OCI-LY1 (cell line): ENCODE measurements at regions not wholly inside any gene's neighbourhood (a gene's known extent, or its start where the extent isn't known, plus 50 kb on each side); places are given as distances from the start of the nearest gene placed in this dataset.

Source experiments
- H2AFZ ChIP-seq: fragments of 200-600 bp; sonication (generic), shearing (Covaris generic); 2 replicates; pipeline ENCODE4 v1.6.0; 2014; ENCODE audit warnings: antibody characterized with exemption, mild to moderate bottlenecking, low read length
- H3F3A ChIP-seq: fragments of 200-600 bp; sonication (generic), shearing (Covaris generic); 2 replicates; pipeline ENCODE4 v1.6.0; 2014; ENCODE audit warnings: mild to moderate bottlenecking, antibody characterized with exemption, low read length, moderate library complexity; ENCODE audit not compliant: insufficient read depth
- H3K27ac ChIP-seq: fragments of 200-600 bp; sonication (generic); 2 replicates; pipeline ENCODE4 v1.5.1; 2014; ENCODE audit warnings: low read length, mixed run types, mild to moderate bottlenecking, low read depth; ENCODE audit not compliant: poor library complexity, severe bottlenecking
- H3K27me3 ChIP-seq: fragments of 200-600 bp; sonication (generic); 2 replicates; pipeline ENCODE4 v1.6.0; 2014; ENCODE audit warnings: antibody characterized with exemption, mild to moderate bottlenecking, low read length, moderate library complexity; ENCODE audit not compliant: insufficient read depth
- H3K36me3 ChIP-seq: fragments of 200-600 bp; sonication (generic); 2 replicates; pipeline ENCODE4 v1.6.1; 2014; ENCODE audit warnings: mild to moderate bottlenecking, antibody characterized with exemption, low read length, moderate library complexity, mixed read lengths; ENCODE audit not compliant: insufficient read depth
- H3K4me1 ChIP-seq: fragments of 200-600 bp; sonication (generic); 2 replicates; pipeline ENCODE4 v1.5.1; 2014; ENCODE audit warnings: mild to moderate bottlenecking, low read length, moderate library complexity; ENCODE audit not compliant: insufficient read depth, severe bottlenecking
- H3K4me2 ChIP-seq: fragments of 200-600 bp; sonication (generic), shearing (Covaris generic); 2 replicates; pipeline ENCODE4 v1.6.1; 2014; ENCODE audit warnings: low read length
- H3K4me3 ChIP-seq: fragments of 200-600 bp; sonication (generic); 2 replicates; pipeline ENCODE4 v1.5.1; 2014; ENCODE audit warnings: low read length, low read depth, mild to moderate bottlenecking, mixed read lengths; ENCODE audit not compliant: poor library complexity, severe bottlenecking
- H3K79me2 ChIP-seq: fragments of 200-600 bp; shearing (Covaris generic); 2 replicates; pipeline ENCODE4 v1.6.1; 2016; ENCODE audit warnings: mixed run types, low read length, mixed read lengths; ENCODE audit not compliant: insufficient read depth
- H3K9ac ChIP-seq: fragments of 200-600 bp; sonication (generic), shearing (Covaris generic); 2 replicates; pipeline ENCODE4 v1.6.1; 2014; ENCODE audit warnings: mild to moderate bottlenecking, low read length, mixed read lengths
- H3K9me2 ChIP-seq: fragments of 200-600 bp; sonication (generic), shearing (Covaris generic); 2 replicates; pipeline ENCODE4 v1.6.1; 2014; ENCODE audit warnings: low read depth, mild to moderate bottlenecking, low read length, mixed read lengths
- H3K9me3 ChIP-seq: fragments of 200-600 bp; shearing (Covaris generic); 2 replicates; pipeline ENCODE4 v1.6.1; 2014; ENCODE audit warnings: low read length, mixed read lengths
- H4K20me1 ChIP-seq: fragments of 200-600 bp; sonication (generic), shearing (Covaris generic); 2 replicates; pipeline ENCODE4 v1.6.0; 2016; ENCODE audit warnings: mild to moderate bottlenecking, low read length; ENCODE audit not compliant: insufficient read depth
- CTCF ChIP-seq: fragments of 200-600 bp; sonication (generic), shearing (Covaris generic); IDR thresholded peaks from 2 replicates; pipeline ENCODE4 v1.5.1; 2017; ENCODE audit warnings: mild to moderate bottlenecking, antibody characterized with exemption, low read length, moderate library complexity, mixed read lengths
- EZH2 ChIP-seq: fragments of 200-600 bp; sonication (generic), shearing (Covaris generic); IDR thresholded peaks from 2 replicates; pipeline ENCODE4 v1.8.0; 2017; ENCODE audit warnings: borderline replicate concordance, mixed run types, mild to moderate bottlenecking, antibody characterized with exemption, low read length, moderate library complexity, mixed read lengths

- H3K27ac ChIP-seq: no peak overlapping the region
- H3K79me2 ChIP-seq: no peaks in the 10 kb centered on the region
- no peak overlapping the region for H3K4me2 ChIP-seq
- no peaks in the 10 kb centered on the region for H3K4me1 ChIP-seq
- H3K36me3 ChIP-seq: no peaks in the 10 kb centered on the region
- no peaks in the 10 kb centered on the region for H3F3A ChIP-seq
- H3K4me3 ChIP-seq: no peak overlapping the region
- no peak for TF ChIP-seq CTCF
- TF ChIP-seq EZH2: no peak
- H3K9me2 ChIP-seq: no peaks in the 10 kb centered on the region
- no peaks in the 10 kb centered on the region for H3K9me3 ChIP-seq
- no peak overlapping the region for H2AFZ ChIP-seq
- no peaks in the 10 kb centered on the region for H3K27me3 ChIP-seq
- no peaks in the 10 kb centered on the region for H4K20me1 ChIP-seq
- no peak overlapping the region for H3K9ac ChIP-seq
These were observed 186.0 kb downstream of the PSMG1 start for GRCh38 chr21:38997051-38997842.

- no peaks in the 10 kb centered on the region for H3K4me1 ChIP-seq
- H2AFZ ChIP-seq: no peak overlapping the region
- H3K27ac ChIP-seq: no peak overlapping the region
- no peak overlapping the region for H3K4me3 ChIP-seq
- H3F3A ChIP-seq: no peaks in the 10 kb centered on the region
- H3K9me2 ChIP-seq: no peaks in the 10 kb centered on the region
- no peak overlapping the region for H3K9ac ChIP-seq
- no peaks in the 10 kb centered on the region for H3K79me2 ChIP-seq
- TF ChIP-seq EZH2: no peak
- H3K9me3 ChIP-seq: no peaks in the 10 kb centered on the region
- H3K36me3 ChIP-seq: no peaks in the 10 kb centered on the region
- no peaks in the 10 kb centered on the region for H3K27me3 ChIP-seq
- H4K20me1 ChIP-seq: no peaks in the 10 kb centered on the region
- H3K4me2 ChIP-seq: no peak overlapping the region
These were observed 186.9 kb downstream of the PSMG1 start for GRCh38 chr21:38996355-38996754.

- Histone ChIP-seq H3K27ac (no peak overlapping the region), H4K20me1 (no peaks in the 10 kb centered on the region), H3K4me1 (no peaks in the 10 kb centered on the region), H2AFZ (no peak overlapping the region), H3K4me2 (no peak overlapping the region), H3K36me3 (no peaks in the 10 kb centered on the region), H3K9ac (no peak overlapping the region), H3K9me3 (no peaks in the 10 kb centered on the region), H3K27me3 (no peaks in the 10 kb centered on the region), H3K4me3 (no peak overlapping the region), H3K9me2 (no peaks in the 10 kb centered on the region), H3F3A (no peaks in the 10 kb centered on the region), H3K79me2 (no peaks in the 10 kb centered on the region)
- no peak for TF ChIP-seq CTCF
These were observed 187.5 kb downstream of the PSMG1 start for GRCh38 chr21:38995731-38996130.

- H3K79me2 ChIP-seq: no peaks in the 10 kb centered on the region
- H3K36me3 ChIP-seq: no peaks in the 10 kb centered on the region
- no peak overlapping the region for H3K4me3 ChIP-seq
- H3K27ac ChIP-seq: no peak overlapping the region
- no peaks in the 10 kb centered on the region for H3K9me3 ChIP-seq
- H3F3A ChIP-seq: no peaks in the 10 kb centered on the region
- H3K4me2 ChIP-seq: no peak overlapping the region
- no peaks in the 10 kb centered on the region for H4K20me1 ChIP-seq
- no peak overlapping the region for H2AFZ ChIP-seq
- H3K9me2 ChIP-seq: no peaks in the 10 kb centered on the region
- TF ChIP-seq CTCF (no peak), EZH2 (no peak)
- H3K27me3 ChIP-seq: no peaks in the 10 kb centered on the region
- no peaks in the 10 kb centered on the region for H3K4me1 ChIP-seq
- no peak overlapping the region for H3K9ac ChIP-seq
These were observed 188.1 kb downstream of the PSMG1 start for GRCh38 chr21:38995071-38995669.
